ENCODE measurements at regions not wholly inside any gene's neighbourhood (a gene's known extent, or its start where the extent isn't known, plus 50 kb on each side); places are given as distances from the start of the nearest gene placed in this dataset.

- BruUV-seq (replicated peaks), result no TSS peak
- H3K36me3 ChIP-seq (ENCODE audit: control insufficient read depth in 1 of 2, insufficient read depth in 2 of 2, low read length in 2 of 2), result no peaks in the 10 kb centered on the region
- POLR2A ChIA-PET, result no interaction called here
- H3K79me2 ChIP-seq (ENCODE audit: insufficient read depth, low read length), result no peaks in the 10 kb centered on the region
- H3K9me3 ChIP-seq (ENCODE audit: control insufficient read depth in 1 of 2, insufficient read depth in 1 of 2, low read depth in 1 of 2, low read length in 2 of 2), result no peaks in the 10 kb centered on the region
- peaks cover 0 to 6% of the 10 kb centered on the region in 2 experiments; a peak in 1 of 4 replicates for H3K4me1 ChIP-seq (ENCODE audit: control insufficient read depth in 1 of 2, insufficient read depth in 2 of 2, low read length in 2 of 2)
- H2AFZ ChIP-seq (ENCODE audit: low read depth, low read length, poor library complexity, severe bottlenecking), result peak overlapping the region; percentile 14
- H3K4me3 ChIP-seq (replicated peaks in 1 of 2; ENCODE audit: low read depth in 1 of 2, low read length in 2 of 2), result no peak overlapping the region
- intact Hi-C loops (cut with micrococcal nuclease), result no loop called here
- H3K27me3 ChIP-seq (ENCODE audit: insufficient read depth, low read length), result no peaks in the 10 kb centered on the region
- RAD21 ChIA-PET (ENCODE audit: low non-redundant PET in 1 of 2, low total read pairs in 2 of 2, uncharacterized antibody in 2 of 2, unreplicated experiment in 2 of 2), result no interaction called here
- H3K9ac ChIP-seq (ENCODE audit: low read length), result no peak overlapping the region
- CTCF ChIA-PET, result no interaction called here
- no peak overlapping the region for H3K4me2 ChIP-seq (ENCODE audit: low read length)
- H4K20me1 ChIP-seq (ENCODE audit: insufficient read depth), result no peaks in the 10 kb centered on the region
- ATAC-seq (no peak), DNase-seq (ENCODE audit: low read depth, low spot score) (no peak)
- no peak overlapping the region for H3K27ac ChIP-seq (ENCODE audit: low read depth, low read length)
- no peaks in the 10 kb centered on the region for H3K9me2 ChIP-seq (ENCODE audit: insufficient read depth)
- TF ChIP-seq CBX3 (IDR thresholded peaks at IDR 0.05; ENCODE audit: low read depth), result no peak
- no peak for TF ChIP-seq EZH2 (IDR thresholded peaks at IDR 0.05)
These were observed 77.3 kb downstream of the NFKBIZ start for GRCh38 chr3:101926594-101927105.

- CTCF ChIA-PET, result no interaction called here
- Histone ChIP-seq H3K27me3 (ENCODE audit: insufficient read depth, low read length) (no peaks in the 10 kb centered on the region), H3K4me3 (replicated peaks in 1 of 2; ENCODE audit: low read depth in 1 of 2, low read length in 2 of 2) (no peak overlapping the region), H3K36me3 (ENCODE audit: control insufficient read depth in 1 of 2, insufficient read depth in 2 of 2, low read length in 2 of 2) (no peaks in the 10 kb centered on the region), H3K4me1 (ENCODE audit: control insufficient read depth in 1 of 2, insufficient read depth in 2 of 2, low read length in 2 of 2) (peaks cover 0 to 6% of the 10 kb centered on the region in 2 experiments; a peak in 1 of 4 replicates), H3K27ac (ENCODE audit: low read depth, low read length) (no peak overlapping the region), H3K9me3 (ENCODE audit: control insufficient read depth in 1 of 2, insufficient read depth in 1 of 2, low read depth in 1 of 2, low read length in 2 of 2) (no peaks in the 10 kb centered on the region), H3K9me2 (ENCODE audit: insufficient read depth) (no peaks in the 10 kb centered on the region), H3K79me2 (ENCODE audit: insufficient read depth, low read length) (no peaks in the 10 kb centered on the region), H2AFZ (ENCODE audit: low read depth, low read length, poor library complexity, severe bottlenecking) (no peak overlapping the region), H4K20me1 (ENCODE audit: insufficient read depth) (no peaks in the 10 kb centered on the region), H3K9ac (ENCODE audit: low read length) (no peak overlapping the region), H3K4me2 (ENCODE audit: low read length) (no peak overlapping the region)
- TF ChIP-seq, protein P1, sequence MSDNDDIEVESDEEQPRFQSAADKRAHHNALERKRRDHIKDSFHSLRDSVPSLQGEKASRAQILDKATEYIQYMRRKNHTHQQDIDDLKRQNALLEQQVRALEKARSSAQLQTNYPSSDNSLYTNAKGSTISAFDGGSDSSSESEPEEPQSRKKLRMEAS (IDR thresholded peaks at IDR 0.05), result no peak
- TF ChIP-seq REST (IDR thresholded peaks at IDR 0.05; ENCODE audit: low read depth), result no peak
- no peak for TF ChIP-seq FOSL1 (IDR thresholded peaks at IDR 0.05; ENCODE audit: low read depth)
- no peak for TF ChIP-seq RAD21 (IDR thresholded peaks at IDR 0.05; ENCODE audit: low read depth)
- no peak for TF ChIP-seq CTCF (IDR thresholded peaks at IDR 0.05 in 2 of 3, conservative IDR thresholded peaks at IDR 0.05 in 1 of 3; ENCODE audit: borderline replicate concordance in 1 of 3, insufficient read depth in 1 of 3, low read depth in 2 of 3, low read length in 2 of 3)
- no peak for TF ChIP-seq ZFX (IDR thresholded peaks at IDR 0.05)
- no peak for TF ChIP-seq SP1 (IDR thresholded peaks at IDR 0.05; ENCODE audit: low read depth)
- no peak for TF ChIP-seq POLR2A (IDR thresholded peaks at IDR 0.05; ENCODE audit: borderline replicate concordance, extremely low read depth, insufficient read depth, insufficient read length)
- no peak for TF ChIP-seq YY1 (IDR thresholded peaks at IDR 0.05; ENCODE audit: extremely low read depth, insufficient replicate concordance, low read depth, low read length)
- no peak for TF ChIP-seq EZH2 (IDR thresholded peaks at IDR 0.05)
- no peak for TF ChIP-seq EGR1 (IDR thresholded peaks at IDR 0.05; ENCODE audit: low read depth)
- TF ChIP-seq EZH2phosphoT487 (IDR thresholded peaks at IDR 0.05; ENCODE audit: borderline replicate concordance), result no peak
- no peak for TF ChIP-seq SIN3A (IDR thresholded peaks at IDR 0.05; ENCODE audit: low read depth)
- TF ChIP-seq CEBPB (IDR thresholded peaks at IDR 0.05; ENCODE audit: low read depth), result no peak
- TF ChIP-seq CBX3 (IDR thresholded peaks at IDR 0.05; ENCODE audit: low read depth), result no peak
- no peak for TF ChIP-seq TCF7L2 (IDR thresholded peaks at IDR 0.05; ENCODE audit: borderline replicate concordance, extremely low read depth, insufficient read depth, insufficient read length)
- no peak for TF ChIP-seq JUND (IDR thresholded peaks at IDR 0.05)
- no TSS peak for BruUV-seq (replicated peaks)
- RAD21 ChIA-PET (ENCODE audit: low non-redundant PET in 1 of 2, low total read pairs in 2 of 2, uncharacterized antibody in 2 of 2, unreplicated experiment in 2 of 2), result no interaction called here
- DNase-seq (ENCODE audit: low read depth, low spot score) (no peak), ATAC-seq (no peak; the same call in 1 of the 2 replicates)
- POLR2A ChIA-PET, result no interaction called here
- intact Hi-C loops (cut with micrococcal nuclease), result no loop called here
These were observed 79.6 kb downstream of the NFKBIZ start for GRCh38 chr3:101928890-101929289.

Data from HCT116 (cell line).